ENCODE measurements at regions not wholly inside any gene's neighbourhood (a gene's known extent, or its start where the extent isn't known, plus 50 kb on each side); places are given as distances from the start of the nearest gene placed in this dataset.

GRCh38 chr2:186263673-186264250 is 222.3 kb upstream of the ZC3H15 start:
- Histone ChIP-seq H3K27ac (ENCODE audit: low read depth in 2 of 2, low read length in 2 of 2) (no peak overlapping the region), H3K27me3 (ENCODE audit: control insufficient read depth in 2 of 2, insufficient read depth in 2 of 2, low read length in 2 of 2) (no peaks in the 10 kb centered on the region), H3K9me3 (ENCODE audit: control insufficient read depth in 2 of 2, low read length in 2 of 2) (no peaks in the 10 kb centered on the region), H3K4me1 (ENCODE audit: control insufficient read depth in 2 of 2, insufficient read depth in 2 of 2, low read length in 2 of 2) (no peaks in the 10 kb centered on the region), H3K9ac (ENCODE audit: low read depth in 1 of 2, low read length in 2 of 2) (no peak overlapping the region), H3K4me3 (ENCODE audit: low read length in 2 of 2) (no peak overlapping the region), H3K36me3 (ENCODE audit: control insufficient read depth in 2 of 2, insufficient read depth in 2 of 2, low read length in 2 of 2) (no peaks in the 10 kb centered on the region)

- Histone ChIP-seq H3K4me3 (ENCODE audit: low read length in 2 of 2) (no peak overlapping the region), H3K36me3 (ENCODE audit: control insufficient read depth in 2 of 2, insufficient read depth in 2 of 2, low read length in 2 of 2) (no peaks in the 10 kb centered on the region), H3K9me3 (ENCODE audit: control insufficient read depth in 2 of 2, low read length in 2 of 2) (no peaks in the 10 kb centered on the region), H3K27ac (ENCODE audit: low read depth in 2 of 2, low read length in 2 of 2) (no peak overlapping the region), H3K27me3 (ENCODE audit: control insufficient read depth in 2 of 2, insufficient read depth in 2 of 2, low read length in 2 of 2) (no peaks in the 10 kb centered on the region), H3K9ac (ENCODE audit: low read depth in 1 of 2, low read length in 2 of 2) (no peak overlapping the region), H3K4me1 (ENCODE audit: control insufficient read depth in 2 of 2, insufficient read depth in 2 of 2, low read length in 2 of 2) (no peaks in the 10 kb centered on the region)
These were observed 216.5 kb upstream of the ZC3H15 start for GRCh38 chr2:186269536-186269935.

- Histone ChIP-seq H3K4me1 (ENCODE audit: control insufficient read depth in 2 of 2, insufficient read depth in 2 of 2, low read length in 2 of 2) (no peaks in the 10 kb centered on the region), H3K9me3 (ENCODE audit: control insufficient read depth in 2 of 2, low read length in 2 of 2) (no peaks in the 10 kb centered on the region), H3K27ac (ENCODE audit: low read depth in 2 of 2, low read length in 2 of 2) (no peak overlapping the region), H3K9ac (ENCODE audit: low read depth in 1 of 2, low read length in 2 of 2) (no peak overlapping the region), H3K36me3 (ENCODE audit: control insufficient read depth in 2 of 2, insufficient read depth in 2 of 2, low read length in 2 of 2) (no peaks in the 10 kb centered on the region), H3K27me3 (ENCODE audit: control insufficient read depth in 2 of 2, insufficient read depth in 2 of 2, low read length in 2 of 2) (no peaks in the 10 kb centered on the region), H3K4me3 (ENCODE audit: low read length in 2 of 2) (no peak overlapping the region)
These were observed 212.1 kb upstream of the ZC3H15 start for GRCh38 chr2:186273953-186274352.

- H3K9ac ChIP-seq (ENCODE audit: low read depth in 1 of 2, low read length in 2 of 2): no peak overlapping the region
- H3K36me3 ChIP-seq (ENCODE audit: control insufficient read depth in 2 of 2, insufficient read depth in 2 of 2, low read length in 2 of 2): no peaks in the 10 kb centered on the region
- H3K9me3 ChIP-seq (ENCODE audit: control insufficient read depth in 2 of 2, low read length in 2 of 2): no peaks in the 10 kb centered on the region
- H3K27ac ChIP-seq (ENCODE audit: low read depth in 2 of 2, low read length in 2 of 2): no peak overlapping the region
- no peaks in the 10 kb centered on the region for H3K4me1 ChIP-seq (ENCODE audit: control insufficient read depth in 2 of 2, insufficient read depth in 2 of 2, low read length in 2 of 2)
- H3K4me3 ChIP-seq (ENCODE audit: low read length in 2 of 2): no peak overlapping the region
- no peaks in the 10 kb centered on the region for H3K27me3 ChIP-seq (ENCODE audit: control insufficient read depth in 2 of 2, insufficient read depth in 2 of 2, low read length in 2 of 2)
These were observed 211.0 kb upstream of the ZC3H15 start for GRCh38 chr2:186274936-186275575.

- no peaks in the 10 kb centered on the region for H3K27me3 ChIP-seq (ENCODE audit: control insufficient read depth in 2 of 2, insufficient read depth in 2 of 2, low read length in 2 of 2)
- H3K4me1 ChIP-seq (ENCODE audit: control insufficient read depth in 2 of 2, insufficient read depth in 2 of 2, low read length in 2 of 2): no peaks in the 10 kb centered on the region
- H3K27ac ChIP-seq (ENCODE audit: low read depth in 2 of 2, low read length in 2 of 2): no peak overlapping the region
- H3K36me3 ChIP-seq (ENCODE audit: control insufficient read depth in 2 of 2, insufficient read depth in 2 of 2, low read length in 2 of 2): no peaks in the 10 kb centered on the region
- no peak overlapping the region for H3K9ac ChIP-seq (ENCODE audit: low read depth in 1 of 2, low read length in 2 of 2)
- H3K4me3 ChIP-seq (ENCODE audit: low read length in 2 of 2): no peak overlapping the region
- H3K9me3 ChIP-seq (ENCODE audit: control insufficient read depth in 2 of 2, low read length in 2 of 2): no peaks in the 10 kb centered on the region
These were observed 209.2 kb upstream of the ZC3H15 start for GRCh38 chr2:186276909-186277308.

- H3K4me1 ChIP-seq (ENCODE audit: control insufficient read depth in 2 of 2, insufficient read depth in 2 of 2, low read length in 2 of 2): no peaks in the 10 kb centered on the region
- no peak overlapping the region for H3K27ac ChIP-seq (ENCODE audit: low read depth in 2 of 2, low read length in 2 of 2)
- no peak overlapping the region for H3K4me3 ChIP-seq (ENCODE audit: low read length in 2 of 2)
- no peaks in the 10 kb centered on the region for H3K9me3 ChIP-seq (ENCODE audit: control insufficient read depth in 2 of 2, low read length in 2 of 2)
- no peaks in the 10 kb centered on the region for H3K36me3 ChIP-seq (ENCODE audit: control insufficient read depth in 2 of 2, insufficient read depth in 2 of 2, low read length in 2 of 2)
- H3K27me3 ChIP-seq (ENCODE audit: control insufficient read depth in 2 of 2, insufficient read depth in 2 of 2, low read length in 2 of 2): no peaks in the 10 kb centered on the region
- no peak overlapping the region for H3K9ac ChIP-seq (ENCODE audit: low read depth in 1 of 2, low read length in 2 of 2)
These were observed 204.3 kb upstream of the ZC3H15 start for GRCh38 chr2:186281726-186282125.

GRCh38 chr2:186294248-186294888 is 191.7 kb upstream of the ZC3H15 start:
- H3K4me3 ChIP-seq (ENCODE audit: low read length in 2 of 2): no peak overlapping the region

GRCh38 chr2:186299610-186300009 is 186.4 kb upstream of the ZC3H15 start:
- H3K4me3 ChIP-seq (ENCODE audit: low read length in 2 of 2): no peak overlapping the region
- H3K9ac ChIP-seq (ENCODE audit: low read depth in 1 of 2, low read length in 2 of 2): no peak overlapping the region
- no peak overlapping the region for H3K27ac ChIP-seq (ENCODE audit: low read depth in 2 of 2, low read length in 2 of 2)
- H3K4me1 ChIP-seq (ENCODE audit: control insufficient read depth in 2 of 2, insufficient read depth in 2 of 2, low read length in 2 of 2): no peaks in the 10 kb centered on the region
- no peaks in the 10 kb centered on the region for H3K36me3 ChIP-seq (ENCODE audit: control insufficient read depth in 2 of 2, insufficient read depth in 2 of 2, low read length in 2 of 2)
- H3K27me3 ChIP-seq (ENCODE audit: control insufficient read depth in 2 of 2, insufficient read depth in 2 of 2, low read length in 2 of 2): no peaks in the 10 kb centered on the region
- H3K9me3 ChIP-seq (ENCODE audit: control insufficient read depth in 2 of 2, low read length in 2 of 2): no peaks in the 10 kb centered on the region

More at GRCh38 chr2:186294248-186294888, 191.7 kb upstream of the ZC3H15 start:
- Histone ChIP-seq H3K36me3 (ENCODE audit: control insufficient read depth in 2 of 2, insufficient read depth in 2 of 2, low read length in 2 of 2) (no peaks in the 10 kb centered on the region), H3K9me3 (ENCODE audit: control insufficient read depth in 2 of 2, low read length in 2 of 2) (no peaks in the 10 kb centered on the region), H3K27me3 (ENCODE audit: control insufficient read depth in 2 of 2, insufficient read depth in 2 of 2, low read length in 2 of 2) (no peaks in the 10 kb centered on the region), H3K27ac (ENCODE audit: low read depth in 2 of 2, low read length in 2 of 2) (no peak overlapping the region), H3K9ac (ENCODE audit: low read depth in 1 of 2, low read length in 2 of 2) (no peak overlapping the region), H3K4me1 (ENCODE audit: control insufficient read depth in 2 of 2, insufficient read depth in 2 of 2, low read length in 2 of 2) (no peaks in the 10 kb centered on the region)

GRCh38 chr2:186302263-186302662 is 183.8 kb upstream of the ZC3H15 start:
- H3K9me3 ChIP-seq (ENCODE audit: control insufficient read depth in 2 of 2, low read length in 2 of 2): no peaks in the 10 kb centered on the region
- H3K27me3 ChIP-seq (ENCODE audit: control insufficient read depth in 2 of 2, insufficient read depth in 2 of 2, low read length in 2 of 2): no peaks in the 10 kb centered on the region
- no peak overlapping the region for H3K9ac ChIP-seq (ENCODE audit: low read depth in 1 of 2, low read length in 2 of 2)
- no peak overlapping the region for H3K27ac ChIP-seq (ENCODE audit: low read depth in 2 of 2, low read length in 2 of 2)
- H3K4me3 ChIP-seq (ENCODE audit: low read length in 2 of 2): no peak overlapping the region
- H3K4me1 ChIP-seq (ENCODE audit: control insufficient read depth in 2 of 2, insufficient read depth in 2 of 2, low read length in 2 of 2): no peaks in the 10 kb centered on the region
- no peaks in the 10 kb centered on the region for H3K36me3 ChIP-seq (ENCODE audit: control insufficient read depth in 2 of 2, insufficient read depth in 2 of 2, low read length in 2 of 2)

GRCh38 chr2:186303091-186303490 is 183.0 kb upstream of the ZC3H15 start:
- H3K27me3 ChIP-seq (ENCODE audit: control insufficient read depth in 2 of 2, insufficient read depth in 2 of 2, low read length in 2 of 2): no peaks in the 10 kb centered on the region
- no peak overlapping the region for H3K27ac ChIP-seq (ENCODE audit: low read depth in 2 of 2, low read length in 2 of 2)
- no peaks in the 10 kb centered on the region for H3K9me3 ChIP-seq (ENCODE audit: control insufficient read depth in 2 of 2, low read length in 2 of 2)

More at GRCh38 chr2:186303091-186303490, 183.0 kb upstream of the ZC3H15 start:
- no peak overlapping the region for H3K4me3 ChIP-seq (ENCODE audit: low read length in 2 of 2)
- no peaks in the 10 kb centered on the region for H3K4me1 ChIP-seq (ENCODE audit: control insufficient read depth in 2 of 2, insufficient read depth in 2 of 2, low read length in 2 of 2)
- no peaks in the 10 kb centered on the region for H3K36me3 ChIP-seq (ENCODE audit: control insufficient read depth in 2 of 2, insufficient read depth in 2 of 2, low read length in 2 of 2)
- no peak overlapping the region for H3K9ac ChIP-seq (ENCODE audit: low read depth in 1 of 2, low read length in 2 of 2)
